Gastrocnemius medialis (tissue), 4 donors: ENCODE measurements at regions not wholly inside any gene's neighbourhood (a gene's known extent, or its start where the extent isn't known, plus 50 kb on each side); places are given as distances from the start of the nearest gene placed in this dataset.

Experiments used
- ATAC-seq, 2 donors: fragments of 150-250 bp; one replicate each; pipeline ENCODE4 v1.9.1; 2016
- DNase-seq, 2 donors: peaks; one replicate each; pipeline ENCODE4 v3.0.0-alpha.2; 2019
- H3K27ac ChIP-seq, 4 donors: fragments of 200-600 bp; sonication (generic); 1 replicate in 1 of 4; 2 replicates in 3 of 4; pipeline ENCODE4 v1.5.1; 2016 to 2018; ENCODE audit warnings: mild to moderate bottlenecking in 2 of 4, moderate library complexity in 1 of 4
- H3K27me3 ChIP-seq, 3 donors: fragments of 200-600 bp; sonication (generic) in 2 of 3; 1 replicate in 1 of 3; 2 replicates in 2 of 3; pipeline versions ENCODE4 v1.5.1 to v1.6.0; 2016 to 2019; ENCODE audit warnings: mild to moderate bottlenecking in 1 of 3, moderate library complexity in 1 of 3
- H3K36me3 ChIP-seq, 2 donors: fragments of 200-600 bp; sonication (generic) in 1 of 2; one replicate each; pipeline ENCODE4 v1.5.1; 2017 to 2018
- H3K4me1 ChIP-seq, 2 donors: fragments of 200-600 bp; sonication (generic) in 1 of 2; one replicate each; pipeline ENCODE4 v1.5.1; 2016 to 2017; ENCODE audit warnings: mild to moderate bottlenecking in 2 of 2
- H3K4me3 ChIP-seq, 4 donors: fragments of 200-600 bp; sonication (generic) in 3 of 4; 1 replicate in 1 of 4; 2 replicates in 3 of 4; pipeline ENCODE4 v1.5.1; 2016 to 2019; ENCODE audit warnings: mild to moderate bottlenecking in 2 of 4
- H3K9me3 ChIP-seq, 3 donors: fragments of 200-600 bp; sonication (generic) in 2 of 3; 1 replicate in 1 of 3; 2 replicates in 2 of 3; pipeline ENCODE4 v1.5.1; 2016 to 2019
- POLR2A ChIP-seq, 2 donors: fragments of 450-650 bp; IDR thresholded peaks; one replicate each; pipeline ENCODE4 v1.6.1; 2017; ENCODE audit warnings: antibody characterized with exemption in 2 of 2, mild to moderate bottlenecking in 2 of 2, moderate library complexity in 2 of 2
- in situ Hi-C, 4 donors: fragments of 200-750 bp; cut with MboI; loops; one replicate each; pipeline versions ENCODE4 v1.15.0 to v1.8.0; 2017; ENCODE audit warnings: low sequenced_read_pairs in 4 of 4
- intact Hi-C: fragments of 100-400 bp; cut with DNase I; formaldehyde crosslinking; loops from one replicate; pipeline ENCODE4 v1.15.1; 2023; ENCODE audit warnings: low total_unique reads
- TF ChIP-seq, protein P1 (sequence below), 5 experiments: fragments of 450-650 bp in 3 of 5; fragments of 200-600 bp in 2 of 5; sonication (generic) in 2 of 5; IDR thresholded peaks in 4 of 5; conservative IDR thresholded peaks in 1 of 5; 1 replicate in 4 of 5; 2 replicates in 1 of 5; pipeline ENCODE4 v1.5.1; 2016 to 2019; ENCODE audit warnings: antibody characterized with exemption in 5 of 5, mild to moderate bottlenecking in 3 of 5, moderate library complexity in 3 of 5

DNA sequence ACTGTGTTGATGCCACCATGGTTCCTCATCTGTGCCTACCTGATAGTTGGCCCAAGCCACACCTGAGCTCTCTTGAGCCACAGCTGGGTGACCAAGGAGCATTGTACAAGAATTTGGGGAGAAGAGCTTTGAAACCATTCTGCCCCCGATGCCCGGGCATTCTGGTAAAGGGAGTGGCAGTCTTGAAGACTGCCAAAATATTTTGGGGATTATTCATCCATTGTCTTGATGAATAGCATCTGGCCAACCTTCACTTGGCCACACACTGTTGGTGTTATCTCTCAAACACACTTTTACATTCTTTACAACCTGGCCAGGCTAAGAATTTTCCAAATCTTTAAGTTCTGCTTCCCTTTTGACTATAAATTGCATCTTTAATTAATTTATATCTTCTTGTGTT is 113.1 kb upstream of the PCBD1 start:
- no peaks in the 10 kb centered on the region for H3K27me3 ChIP-seq
- no peak for ATAC-seq
- in situ Hi-C loops = no loop called here
- H3K4me3 ChIP-seq = no peak overlapping the region
- DNase-seq = no peak
- intact Hi-C loops = no loop called here
- TF ChIP-seq POLR2A (IDR thresholded peaks at IDR 0.05) = no peak
- TF ChIP-seq, protein P1, sequence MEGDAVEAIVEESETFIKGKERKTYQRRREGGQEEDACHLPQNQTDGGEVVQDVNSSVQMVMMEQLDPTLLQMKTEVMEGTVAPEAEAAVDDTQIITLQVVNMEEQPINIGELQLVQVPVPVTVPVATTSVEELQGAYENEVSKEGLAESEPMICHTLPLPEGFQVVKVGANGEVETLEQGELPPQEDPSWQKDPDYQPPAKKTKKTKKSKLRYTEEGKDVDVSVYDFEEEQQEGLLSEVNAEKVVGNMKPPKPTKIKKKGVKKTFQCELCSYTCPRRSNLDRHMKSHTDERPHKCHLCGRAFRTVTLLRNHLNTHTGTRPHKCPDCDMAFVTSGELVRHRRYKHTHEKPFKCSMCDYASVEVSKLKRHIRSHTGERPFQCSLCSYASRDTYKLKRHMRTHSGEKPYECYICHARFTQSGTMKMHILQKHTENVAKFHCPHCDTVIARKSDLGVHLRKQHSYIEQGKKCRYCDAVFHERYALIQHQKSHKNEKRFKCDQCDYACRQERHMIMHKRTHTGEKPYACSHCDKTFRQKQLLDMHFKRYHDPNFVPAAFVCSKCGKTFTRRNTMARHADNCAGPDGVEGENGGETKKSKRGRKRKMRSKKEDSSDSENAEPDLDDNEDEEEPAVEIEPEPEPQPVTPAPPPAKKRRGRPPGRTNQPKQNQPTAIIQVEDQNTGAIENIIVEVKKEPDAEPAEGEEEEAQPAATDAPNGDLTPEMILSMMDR (IDR thresholded peaks at IDR 0.05 in 4 of 5, conservative IDR thresholded peaks at IDR 0.05 in 1 of 5) = no peak
- no peaks in the 10 kb centered on the region for H3K36me3 ChIP-seq
- no peaks in the 10 kb centered on the region for H3K9me3 ChIP-seq
- no peak overlapping the region for H3K27ac ChIP-seq
- no peaks in the 10 kb centered on the region for H3K4me1 ChIP-seq

DNA sequence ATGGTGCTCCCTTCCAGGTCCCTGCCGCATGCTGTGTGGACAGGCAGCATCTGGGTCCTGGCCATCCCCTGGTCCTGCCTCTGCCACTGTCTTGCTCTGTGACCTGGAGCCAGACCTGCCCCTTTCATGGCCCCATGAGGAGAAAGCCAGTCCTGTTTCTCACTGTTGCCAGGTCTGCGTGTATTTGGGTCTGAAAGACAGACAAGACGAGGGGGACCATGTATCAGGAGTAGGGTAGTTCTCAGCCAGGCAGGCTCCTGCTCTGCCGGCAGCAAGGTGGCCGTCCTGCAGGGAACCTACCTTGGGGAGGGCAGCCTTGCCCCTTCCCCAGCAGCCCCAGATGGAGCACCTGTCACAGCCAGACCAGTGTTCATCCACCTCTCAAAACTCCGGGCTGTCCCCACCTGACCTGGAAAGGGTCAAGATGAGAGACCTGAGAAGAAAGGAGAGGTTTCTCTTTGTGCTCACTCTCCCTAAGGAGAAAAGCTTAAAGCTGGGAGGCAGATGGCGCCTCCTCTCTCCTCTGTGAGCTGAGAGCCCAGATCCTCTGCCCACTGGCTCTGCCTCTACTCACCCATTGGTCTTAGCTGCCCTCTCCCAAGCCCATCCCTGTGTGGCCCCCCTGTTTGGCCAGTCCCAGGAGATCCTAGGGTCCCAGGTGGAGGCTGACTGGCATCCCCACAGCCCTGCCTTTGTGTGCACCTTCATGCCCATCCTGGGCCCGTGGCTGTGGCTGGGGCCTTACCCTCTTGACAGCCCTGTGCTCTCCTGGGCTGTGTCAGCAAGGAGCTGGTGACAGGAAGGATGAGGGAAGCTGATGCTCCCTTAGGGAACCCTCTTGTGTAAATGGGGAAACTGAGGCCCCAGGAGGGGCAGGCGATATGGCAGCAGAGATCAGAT is 116.1 kb upstream of the PCBD1 start:
- no peaks in the 10 kb centered on the region for H3K27me3 ChIP-seq
- DNase-seq (no peak), ATAC-seq (no peak)
- TF ChIP-seq, protein P1 (IDR thresholded peaks at IDR 0.05 in 4 of 5, conservative IDR thresholded peaks at IDR 0.05 in 1 of 5) = no peak
- TF ChIP-seq POLR2A (IDR thresholded peaks at IDR 0.05) = no peak
- H3K9me3 ChIP-seq = no peaks in the 10 kb centered on the region
- intact Hi-C loops = no loop called here
- no peak overlapping the region for H3K4me3 ChIP-seq
- no peaks in the 10 kb centered on the region for H3K36me3 ChIP-seq
- H3K4me1 ChIP-seq = no peaks in the 10 kb centered on the region
- in situ Hi-C loops = no loop called here
- H3K27ac ChIP-seq = no peak overlapping the region

DNA sequence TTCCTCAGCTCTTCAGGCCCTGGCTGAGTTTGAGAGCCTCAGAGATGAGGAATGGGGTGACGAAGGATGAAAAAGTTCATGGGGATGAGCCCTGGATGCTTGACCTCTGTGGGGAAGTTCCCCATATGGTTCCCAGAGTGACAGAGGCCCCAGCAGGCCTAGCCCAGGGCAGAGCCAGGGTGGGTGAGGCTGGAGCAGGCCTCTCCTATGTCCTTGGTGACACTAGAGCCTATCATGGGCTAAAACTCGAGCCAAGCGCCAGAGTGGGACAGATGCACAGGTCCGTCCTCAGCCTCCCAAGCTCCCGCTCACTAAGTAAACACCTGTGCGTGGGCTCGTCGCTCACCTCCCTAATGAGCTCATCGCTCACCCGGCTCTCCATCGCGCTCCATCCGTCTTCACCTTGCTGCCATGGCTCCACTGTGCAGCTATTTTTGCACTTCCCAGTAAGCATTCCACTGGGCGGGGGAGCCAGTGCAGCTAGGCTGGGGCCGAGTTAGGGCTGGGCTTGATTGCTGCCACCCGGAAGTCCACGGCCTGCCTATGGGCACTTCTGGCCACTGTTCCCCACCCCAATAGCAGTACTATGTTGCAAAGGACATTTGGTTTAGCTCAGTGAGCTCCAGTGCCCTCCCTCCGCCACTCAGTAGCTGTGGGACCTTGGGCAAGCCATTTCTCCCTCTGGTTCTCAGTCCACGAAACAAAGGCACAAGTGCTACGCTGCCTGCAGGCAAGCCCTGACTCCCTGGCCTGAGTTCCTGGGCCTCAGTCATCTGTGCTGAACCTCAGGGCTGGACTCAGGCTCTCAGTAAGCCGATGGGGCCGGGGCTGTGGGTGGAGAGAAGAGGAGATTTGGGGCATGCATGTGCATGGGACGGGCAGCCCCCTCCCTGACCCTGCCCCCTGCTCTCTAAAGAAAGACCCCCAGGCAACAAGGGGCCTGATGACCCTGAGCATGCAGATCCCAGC is 117.3 kb upstream of the PCBD1 start:
- ATAC-seq = no peak
- Histone ChIP-seq H3K4me1 (no peaks in the 10 kb centered on the region), H3K27me3 (no peaks in the 10 kb centered on the region), H3K4me3 (no peak overlapping the region), H3K9me3 (no peaks in the 10 kb centered on the region), H3K36me3 (no peaks in the 10 kb centered on the region), H3K27ac (no peak overlapping the region)
- DNase-seq = no peak
- TF ChIP-seq, protein P1 (IDR thresholded peaks at IDR 0.05 in 4 of 5, conservative IDR thresholded peaks at IDR 0.05 in 1 of 5) = no peak
- no peak for TF ChIP-seq POLR2A (IDR thresholded peaks at IDR 0.05)
- intact Hi-C loops (no loop called here), in situ Hi-C loops (no loop called here)

DNA sequence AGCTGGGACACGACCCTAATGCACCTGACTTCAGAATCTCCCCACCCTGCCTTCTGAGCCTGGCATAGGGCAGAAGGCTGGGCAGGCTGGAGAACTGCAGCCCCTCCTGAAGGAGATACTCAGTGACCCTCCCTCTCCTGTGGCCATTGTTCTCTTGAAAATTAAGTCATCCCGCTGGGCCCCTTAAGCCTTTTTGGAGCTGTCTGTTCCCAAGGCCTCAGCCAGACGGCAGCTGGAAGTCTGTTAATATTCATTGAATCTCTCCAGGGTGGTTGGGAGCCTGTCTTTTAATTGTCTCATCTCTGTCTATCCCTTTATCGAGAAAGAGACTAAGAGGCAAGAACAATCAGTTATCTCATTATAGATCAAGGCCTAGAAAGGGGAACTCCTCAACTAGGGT is 118.1 kb upstream of the PCBD1 start:
- Histone ChIP-seq H3K27ac (no peak overlapping the region), H3K4me3 (no peak overlapping the region), H3K9me3 (no peaks in the 10 kb centered on the region), H3K27me3 (no peaks in the 10 kb centered on the region), H3K4me1 (no peaks in the 10 kb centered on the region), H3K36me3 (no peaks in the 10 kb centered on the region)
- intact Hi-C loops (no loop called here), in situ Hi-C loops (no loop called here)
- DNase-seq (no peak), ATAC-seq (no peak)
- TF ChIP-seq POLR2A (IDR thresholded peaks at IDR 0.05) = no peak
- TF ChIP-seq, protein P1 (IDR thresholded peaks at IDR 0.05 in 4 of 5, conservative IDR thresholded peaks at IDR 0.05 in 1 of 5) = no peak
